Fibroblast of lung (primary cell): ENCODE measurements at regions not wholly inside any gene's neighbourhood (a gene's known extent, or its start where the extent isn't known, plus 50 kb on each side); places are given as distances from the start of the nearest gene placed in this dataset.

Experiments used
- EZH2 ChIP-seq: IDR thresholded peaks from 2 replicates; pipeline ENCODE4 v1.5.1; 2012; ENCODE audit warnings: low read length, control low read depth, mild to moderate bottlenecking; ENCODE audit errors: missing control alignments
- TF ChIP-seq, protein P1 (sequence below), 2 donors: IDR thresholded peaks in 1 of 2; conservative IDR thresholded peaks in 1 of 2; 1 replicate in 1 of 2; 2 replicates in 1 of 2; pipeline ENCODE4 v1.5.1; 2011 to 2012; ENCODE audit warnings: low read length in 2 of 2, control low read depth in 1 of 2, inconsistent platforms in 1 of 2, low read depth in 1 of 2, mild to moderate bottlenecking in 1 of 2

DNA sequence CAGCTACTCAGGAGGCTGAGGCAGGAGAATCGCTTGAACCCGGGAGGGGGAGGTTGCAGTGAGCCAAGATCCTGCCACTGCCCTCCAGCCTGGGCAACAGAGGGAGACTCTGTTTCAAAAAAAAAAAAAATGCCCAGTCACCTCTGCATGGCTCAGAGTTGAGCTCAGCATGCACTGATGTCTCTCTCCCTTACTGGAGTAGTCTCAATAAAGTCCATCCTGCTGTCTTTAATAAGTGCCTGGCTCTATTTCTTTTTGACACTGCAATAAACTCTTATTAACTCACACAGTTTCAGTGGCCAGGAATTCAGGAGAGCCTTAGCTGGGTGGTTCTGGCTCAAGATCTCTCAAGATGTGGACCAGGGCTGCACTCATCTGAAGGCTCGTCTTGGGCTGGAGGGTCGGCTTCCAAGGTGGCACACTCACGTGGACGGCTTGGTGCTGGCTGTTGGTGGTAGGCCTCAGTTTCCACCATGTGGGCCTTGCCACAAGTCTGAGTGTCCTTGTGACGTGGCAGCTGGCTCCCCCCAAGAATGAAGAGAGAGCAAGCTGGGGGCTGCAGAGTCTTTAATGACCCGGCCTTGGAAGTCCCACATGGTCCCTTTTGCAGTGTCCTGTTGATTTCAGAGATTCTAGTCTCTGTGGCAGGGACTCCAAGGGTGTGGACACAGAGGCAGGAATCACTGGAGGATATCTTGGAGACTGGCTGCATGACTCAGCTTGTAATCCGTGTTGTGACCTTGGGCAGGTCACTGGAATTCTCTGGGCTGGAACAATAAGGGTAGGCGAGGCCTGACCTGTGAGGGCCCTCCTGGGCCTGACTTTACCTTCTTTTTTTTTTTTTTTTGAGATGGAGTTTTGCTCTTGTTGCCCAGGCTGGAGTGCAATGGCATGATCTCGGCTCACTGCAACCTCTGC, 85.9 kb upstream of the KMT2C start:
- TF ChIP-seq, protein P1, sequence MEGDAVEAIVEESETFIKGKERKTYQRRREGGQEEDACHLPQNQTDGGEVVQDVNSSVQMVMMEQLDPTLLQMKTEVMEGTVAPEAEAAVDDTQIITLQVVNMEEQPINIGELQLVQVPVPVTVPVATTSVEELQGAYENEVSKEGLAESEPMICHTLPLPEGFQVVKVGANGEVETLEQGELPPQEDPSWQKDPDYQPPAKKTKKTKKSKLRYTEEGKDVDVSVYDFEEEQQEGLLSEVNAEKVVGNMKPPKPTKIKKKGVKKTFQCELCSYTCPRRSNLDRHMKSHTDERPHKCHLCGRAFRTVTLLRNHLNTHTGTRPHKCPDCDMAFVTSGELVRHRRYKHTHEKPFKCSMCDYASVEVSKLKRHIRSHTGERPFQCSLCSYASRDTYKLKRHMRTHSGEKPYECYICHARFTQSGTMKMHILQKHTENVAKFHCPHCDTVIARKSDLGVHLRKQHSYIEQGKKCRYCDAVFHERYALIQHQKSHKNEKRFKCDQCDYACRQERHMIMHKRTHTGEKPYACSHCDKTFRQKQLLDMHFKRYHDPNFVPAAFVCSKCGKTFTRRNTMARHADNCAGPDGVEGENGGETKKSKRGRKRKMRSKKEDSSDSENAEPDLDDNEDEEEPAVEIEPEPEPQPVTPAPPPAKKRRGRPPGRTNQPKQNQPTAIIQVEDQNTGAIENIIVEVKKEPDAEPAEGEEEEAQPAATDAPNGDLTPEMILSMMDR (conservative IDR thresholded peaks at IDR 0.05 in 1 of 2, IDR thresholded peaks at IDR 0.05 in 1 of 2; ENCODE audit: low read depth in 1 of 2, low read length in 2 of 2) = no peak
- TF ChIP-seq EZH2 = no peak
